OCI-LY1 (cell line): ENCODE measurements at regions not wholly inside any gene's neighbourhood (a gene's known extent, or its start where the extent isn't known, plus 50 kb on each side); places are given as distances from the start of the nearest gene placed in this dataset.

Experiments used
- H2AFZ ChIP-seq: fragments of 200-600 bp; sonication (generic), shearing (Covaris generic); 2 replicates; pipeline ENCODE4 v1.6.0; 2014; ENCODE audit warnings: antibody characterized with exemption, mild to moderate bottlenecking, low read length
- H3F3A ChIP-seq: fragments of 200-600 bp; sonication (generic), shearing (Covaris generic); 2 replicates; pipeline ENCODE4 v1.6.0; 2014; ENCODE audit warnings: mild to moderate bottlenecking, antibody characterized with exemption, low read length, moderate library complexity; ENCODE audit not compliant: insufficient read depth
- H3K27ac ChIP-seq: fragments of 200-600 bp; sonication (generic); 2 replicates; pipeline ENCODE4 v1.5.1; 2014; ENCODE audit warnings: low read length, mixed run types, mild to moderate bottlenecking, low read depth; ENCODE audit not compliant: poor library complexity, severe bottlenecking
- H3K27me3 ChIP-seq: fragments of 200-600 bp; sonication (generic); 2 replicates; pipeline ENCODE4 v1.6.0; 2014; ENCODE audit warnings: antibody characterized with exemption, mild to moderate bottlenecking, low read length, moderate library complexity; ENCODE audit not compliant: insufficient read depth
- H3K36me3 ChIP-seq: fragments of 200-600 bp; sonication (generic); 2 replicates; pipeline ENCODE4 v1.6.1; 2014; ENCODE audit warnings: mild to moderate bottlenecking, antibody characterized with exemption, low read length, moderate library complexity, mixed read lengths; ENCODE audit not compliant: insufficient read depth
- H3K4me1 ChIP-seq: fragments of 200-600 bp; sonication (generic); 2 replicates; pipeline ENCODE4 v1.5.1; 2014; ENCODE audit warnings: mild to moderate bottlenecking, low read length, moderate library complexity; ENCODE audit not compliant: insufficient read depth, severe bottlenecking
- H3K4me2 ChIP-seq: fragments of 200-600 bp; sonication (generic), shearing (Covaris generic); 2 replicates; pipeline ENCODE4 v1.6.1; 2014; ENCODE audit warnings: low read length
- H3K4me3 ChIP-seq: fragments of 200-600 bp; sonication (generic); 2 replicates; pipeline ENCODE4 v1.5.1; 2014; ENCODE audit warnings: low read length, low read depth, mild to moderate bottlenecking, mixed read lengths; ENCODE audit not compliant: poor library complexity, severe bottlenecking
- H3K79me2 ChIP-seq: fragments of 200-600 bp; shearing (Covaris generic); 2 replicates; pipeline ENCODE4 v1.6.1; 2016; ENCODE audit warnings: mixed run types, low read length, mixed read lengths; ENCODE audit not compliant: insufficient read depth
- H3K9ac ChIP-seq: fragments of 200-600 bp; sonication (generic), shearing (Covaris generic); 2 replicates; pipeline ENCODE4 v1.6.1; 2014; ENCODE audit warnings: mild to moderate bottlenecking, low read length, mixed read lengths
- H3K9me2 ChIP-seq: fragments of 200-600 bp; sonication (generic), shearing (Covaris generic); 2 replicates; pipeline ENCODE4 v1.6.1; 2014; ENCODE audit warnings: low read depth, mild to moderate bottlenecking, low read length, mixed read lengths
- H3K9me3 ChIP-seq: fragments of 200-600 bp; shearing (Covaris generic); 2 replicates; pipeline ENCODE4 v1.6.1; 2014; ENCODE audit warnings: low read length, mixed read lengths
- H4K20me1 ChIP-seq: fragments of 200-600 bp; sonication (generic), shearing (Covaris generic); 2 replicates; pipeline ENCODE4 v1.6.0; 2016; ENCODE audit warnings: mild to moderate bottlenecking, low read length; ENCODE audit not compliant: insufficient read depth
- EZH2 ChIP-seq: fragments of 200-600 bp; sonication (generic), shearing (Covaris generic); IDR thresholded peaks from 2 replicates; pipeline ENCODE4 v1.8.0; 2017; ENCODE audit warnings: borderline replicate concordance, mixed run types, mild to moderate bottlenecking, antibody characterized with exemption, low read length, moderate library complexity, mixed read lengths
- TF ChIP-seq, protein P1 (sequence below): fragments of 200-600 bp; sonication (generic), shearing (Covaris generic); IDR thresholded peaks from 2 replicates; pipeline ENCODE4 v1.5.1; 2017; ENCODE audit warnings: mild to moderate bottlenecking, antibody characterized with exemption, low read length, moderate library complexity, mixed read lengths

DNA sequence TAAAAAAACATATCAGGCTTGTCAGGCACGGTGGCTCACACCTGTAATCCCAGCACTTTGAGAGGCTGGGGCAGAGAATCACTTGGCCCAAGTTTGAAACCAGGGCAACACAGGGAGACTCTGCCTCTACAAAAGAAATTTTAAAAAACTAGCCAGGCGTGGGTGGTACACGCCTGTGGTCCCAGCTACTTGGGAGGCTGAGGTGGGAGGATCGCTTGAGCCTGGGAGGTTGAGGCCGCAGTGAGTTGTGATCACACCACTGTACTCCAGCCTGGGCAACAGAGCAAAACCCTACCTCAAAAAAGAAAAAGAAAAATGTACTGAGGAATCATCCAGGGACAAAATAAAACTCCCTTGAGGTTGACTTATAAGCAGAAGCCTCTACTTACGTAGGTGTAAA, 149.9 kb upstream of the KLF14 start:
- no peak overlapping the region for H3K4me3 ChIP-seq
- H3K9me3 ChIP-seq: no peaks in the 10 kb centered on the region
- H3K4me2 ChIP-seq: no peak overlapping the region
- H2AFZ ChIP-seq: no peak overlapping the region
- no peak overlapping the region for H3K9ac ChIP-seq
- H3K79me2 ChIP-seq: no peaks in the 10 kb centered on the region
- H3K4me1 ChIP-seq: no peaks in the 10 kb centered on the region
- no peaks in the 10 kb centered on the region for H3K9me2 ChIP-seq
- H3K27ac ChIP-seq: no peak overlapping the region
- H3F3A ChIP-seq: no peaks in the 10 kb centered on the region
- TF ChIP-seq, protein P1, sequence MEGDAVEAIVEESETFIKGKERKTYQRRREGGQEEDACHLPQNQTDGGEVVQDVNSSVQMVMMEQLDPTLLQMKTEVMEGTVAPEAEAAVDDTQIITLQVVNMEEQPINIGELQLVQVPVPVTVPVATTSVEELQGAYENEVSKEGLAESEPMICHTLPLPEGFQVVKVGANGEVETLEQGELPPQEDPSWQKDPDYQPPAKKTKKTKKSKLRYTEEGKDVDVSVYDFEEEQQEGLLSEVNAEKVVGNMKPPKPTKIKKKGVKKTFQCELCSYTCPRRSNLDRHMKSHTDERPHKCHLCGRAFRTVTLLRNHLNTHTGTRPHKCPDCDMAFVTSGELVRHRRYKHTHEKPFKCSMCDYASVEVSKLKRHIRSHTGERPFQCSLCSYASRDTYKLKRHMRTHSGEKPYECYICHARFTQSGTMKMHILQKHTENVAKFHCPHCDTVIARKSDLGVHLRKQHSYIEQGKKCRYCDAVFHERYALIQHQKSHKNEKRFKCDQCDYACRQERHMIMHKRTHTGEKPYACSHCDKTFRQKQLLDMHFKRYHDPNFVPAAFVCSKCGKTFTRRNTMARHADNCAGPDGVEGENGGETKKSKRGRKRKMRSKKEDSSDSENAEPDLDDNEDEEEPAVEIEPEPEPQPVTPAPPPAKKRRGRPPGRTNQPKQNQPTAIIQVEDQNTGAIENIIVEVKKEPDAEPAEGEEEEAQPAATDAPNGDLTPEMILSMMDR: no peak
- no peak for TF ChIP-seq EZH2
- H3K36me3 ChIP-seq: peaks cover 95% of the 10 kb centered on the region
- no peaks in the 10 kb centered on the region for H3K27me3 ChIP-seq
- no peaks in the 10 kb centered on the region for H4K20me1 ChIP-seq

- no peak overlapping the region for H3K27ac ChIP-seq
- H3K4me2 ChIP-seq: no peak overlapping the region
- no peaks in the 10 kb centered on the region for H3K9me2 ChIP-seq
- no peak overlapping the region for H3K4me3 ChIP-seq
- H3K4me1 ChIP-seq: no peaks in the 10 kb centered on the region
- no peaks in the 10 kb centered on the region for H3K27me3 ChIP-seq
- no peaks in the 10 kb centered on the region for H4K20me1 ChIP-seq
- no peaks in the 10 kb centered on the region for H3K9me3 ChIP-seq
- H3K79me2 ChIP-seq: no peaks in the 10 kb centered on the region
- H3K9ac ChIP-seq: no peak overlapping the region
- H3K36me3 ChIP-seq: peaks cover 92% of the 10 kb centered on the region
- TF ChIP-seq EZH2: no peak
- TF ChIP-seq, protein P1: no peak
- no peak overlapping the region for H2AFZ ChIP-seq
- no peaks in the 10 kb centered on the region for H3F3A ChIP-seq
Observed at GRCh38 chr7:130884437-130885417, 150.7 kb upstream of the KLF14 start.

DNA sequence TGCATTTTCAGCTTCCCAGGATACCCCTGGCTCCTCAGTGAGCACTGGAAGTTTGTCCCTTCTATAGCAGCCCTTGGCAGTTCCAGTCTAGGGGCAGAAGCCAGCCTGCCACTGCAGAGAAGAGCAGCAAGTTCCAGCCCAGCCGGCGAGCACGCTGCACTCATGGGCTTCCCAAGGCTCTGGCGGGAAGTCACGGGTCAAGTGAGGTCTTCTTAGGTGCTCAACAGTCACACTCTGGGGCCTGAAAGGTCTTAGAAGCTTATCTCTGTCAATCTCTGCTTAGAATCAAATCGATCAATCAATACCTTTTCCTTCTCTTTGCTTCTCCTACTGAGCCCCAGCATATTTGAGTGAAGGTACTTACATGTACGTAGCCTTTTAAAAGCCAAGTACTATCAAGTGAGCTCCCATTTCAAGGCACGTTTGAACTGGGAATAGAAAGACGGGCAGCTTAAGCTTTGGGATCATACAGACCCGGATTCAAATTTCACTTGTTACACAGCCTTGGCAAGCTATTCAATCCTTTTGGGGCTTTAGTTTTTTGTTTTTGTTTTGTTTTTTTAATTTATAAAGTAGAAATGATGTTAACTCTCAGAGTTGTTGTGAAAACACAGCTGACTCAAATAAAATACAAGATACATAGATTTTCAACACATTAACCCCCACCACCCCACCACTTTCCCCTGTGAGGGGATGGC, 152.6 kb upstream of the KLF14 start:
- no peaks in the 10 kb centered on the region for H3K79me2 ChIP-seq
- no peaks in the 10 kb centered on the region for H4K20me1 ChIP-seq
- peaks cover 95% of the 10 kb centered on the region for H3K36me3 ChIP-seq
- H3K4me1 ChIP-seq: no peaks in the 10 kb centered on the region
- TF ChIP-seq EZH2: no peak
- TF ChIP-seq, protein P1: no peak
- no peaks in the 10 kb centered on the region for H3K9me3 ChIP-seq
- no peaks in the 10 kb centered on the region for H3K27me3 ChIP-seq
- no peaks in the 10 kb centered on the region for H3F3A ChIP-seq
- H3K9me2 ChIP-seq: no peaks in the 10 kb centered on the region
- H3K4me3 ChIP-seq: no peak overlapping the region
- no peak overlapping the region for H3K4me2 ChIP-seq
- H3K9ac ChIP-seq: no peak overlapping the region
- no peak overlapping the region for H2AFZ ChIP-seq
- H3K27ac ChIP-seq: no peak overlapping the region
